Fibroblast of pulmonary artery (primary cell): ENCODE measurements at regions not wholly inside any gene's neighbourhood (a gene's known extent, or its start where the extent isn't known, plus 50 kb on each side); places are given as distances from the start of the nearest gene placed in this dataset.

Source experiments
- DNase-seq: peaks from one replicate; pipeline ENCODE4 v3.0.0-alpha.2; 2010; ENCODE audit warnings: low read depth
- H3K4me3 ChIP-seq: replicated peaks from 2 replicates; pipeline ENCODE4 v1.5.1; 2011; ENCODE audit warnings: low read depth, mild to moderate bottlenecking, control low read depth, low read length, moderate library complexity
- CTCF ChIP-seq: IDR thresholded peaks from 2 replicates; pipeline ENCODE4 v1.5.1; 2011; ENCODE audit warnings: mild to moderate bottlenecking, control low read depth, low read length, inconsistent platforms; ENCODE audit errors: missing control alignments

GRCh38 chr4:162699629-162700028 lies 467.1 kb downstream of the NAF1 start:
- TF ChIP-seq CTCF: no peak
- no peak overlapping the region for H3K4me3 ChIP-seq
- no peak for DNase-seq

GRCh38 chr4:162685410-162685809 lies 481.3 kb downstream of the NAF1 start:
- no peak for TF ChIP-seq CTCF
- H3K4me3 ChIP-seq: no peak overlapping the region
- no peak for DNase-seq

GRCh38 chr4:162684998-162685397 lies 481.7 kb downstream of the NAF1 start:
- H3K4me3 ChIP-seq: no peak overlapping the region
- no peak for TF ChIP-seq CTCF
- DNase-seq: no peak

- no peak overlapping the region for H3K4me3 ChIP-seq
- TF ChIP-seq CTCF: no peak
- no peak for DNase-seq
These were observed 482.4 kb downstream of the NAF1 start for GRCh38 chr4:162684371-162684700.

- DNase-seq: no peak
- no peak overlapping the region for H3K4me3 ChIP-seq
These were observed 482.9 kb downstream of the NAF1 start for GRCh38 chr4:162683659-162684370.

GRCh38 chr4:162682651-162683050 lies 484.0 kb downstream of the NAF1 start:
- no peak for TF ChIP-seq CTCF
- H3K4me3 ChIP-seq: no peak overlapping the region
- DNase-seq: no peak

More at GRCh38 chr4:162683659-162684370, 482.9 kb downstream of the NAF1 start:
- TF ChIP-seq CTCF: no peak

- no peak overlapping the region for H3K4me3 ChIP-seq
- DNase-seq: no peak
- TF ChIP-seq CTCF: no peak
These were observed 485.5 kb downstream of the NAF1 start for GRCh38 chr4:162681212-162681611.
